ENCODE measurements at regions not wholly inside any gene's neighbourhood (a gene's known extent, or its start where the extent isn't known, plus 50 kb on each side); places are given as distances from the start of the nearest gene placed in this dataset.

- intact Hi-C loops (cut with DNase I), result no loop called here
- Histone ChIP-seq H3K27ac (no peak overlapping the region), H3K27me3 (no peaks in the 10 kb centered on the region), H3K4me3 (no peak overlapping the region), H3K9me3 (no peaks in the 10 kb centered on the region), H3K36me3 (no peaks in the 10 kb centered on the region), H3K4me1 (no peaks in the 10 kb centered on the region)
- TF ChIP-seq POLR2A (IDR thresholded peaks at IDR 0.05) (no peak), CTCF (IDR thresholded peaks at IDR 0.05) (no peak)
- no peak for DNase-seq
- 73 to 86% methylated on average over 4 of the region's 4 CpGs for WGBS, 2 donors
These were observed 963.4 kb upstream of the SEMA6D start for GRCh38 chr15:46753946-46754345.

GRCh38 chr15:46763091-46763490, 954.2 kb upstream of the SEMA6D start:
- DNase-seq, result no peak
- Histone ChIP-seq H3K27ac (no peak overlapping the region), H3K27me3 (no peaks in the 10 kb centered on the region), H3K36me3 (no peaks in the 10 kb centered on the region), H3K4me3 (no peak overlapping the region), H3K9me3 (peaks cover 0 to 2% (median under 1%) of the 10 kb centered on the region in 3 donors), H3K4me1 (no peaks in the 10 kb centered on the region)
- intact Hi-C loops (cut with DNase I), result no loop called here
- no peak for TF ChIP-seq CTCF (IDR thresholded peaks at IDR 0.05)
- no peak for TF ChIP-seq POLR2A (IDR thresholded peaks at IDR 0.05)
- 60 to 100% methylated on average over 1 of the region's 1 CpG for WGBS, 2 donors

DNA sequence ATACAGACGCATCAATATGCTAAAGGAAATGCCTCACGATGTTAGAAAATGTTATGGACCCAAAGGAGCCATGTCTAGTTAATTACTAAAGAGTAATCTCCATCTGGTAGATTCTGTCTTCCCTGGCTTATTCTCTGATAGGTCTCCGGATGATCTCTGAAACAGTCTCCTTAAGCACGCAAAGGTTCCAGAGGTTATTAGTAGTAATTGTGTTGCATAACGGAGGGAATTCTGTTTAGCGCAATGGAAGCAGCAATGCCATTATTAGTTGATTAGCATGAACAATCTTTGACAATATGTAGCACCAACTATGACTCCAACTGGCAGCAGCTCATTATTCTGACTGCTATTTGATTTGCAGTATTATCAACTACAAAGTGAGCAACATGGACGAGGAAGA, 952.5 kb upstream of the SEMA6D start:
- no peak overlapping the region for H3K4me3 ChIP-seq
- intact Hi-C loops (cut with DNase I), result no loop called here
- H3K27ac ChIP-seq, result no peak overlapping the region
- H3K36me3 ChIP-seq, result no peaks in the 10 kb centered on the region
- peaks cover 0 to 11% (median 11%) of the 10 kb centered on the region in 3 donors for H3K9me3 ChIP-seq
- no peaks in the 10 kb centered on the region for H3K4me1 ChIP-seq
- DNase-seq, result no peak
- TF ChIP-seq POLR2A (IDR thresholded peaks at IDR 0.05) (no peak), CTCF (IDR thresholded peaks at IDR 0.05) (no peak)
- no peaks in the 10 kb centered on the region for H3K27me3 ChIP-seq
- WGBS, 2 donors, result 84 to 87% methylated on average over 7 of the region's 7 CpGs

DNA sequence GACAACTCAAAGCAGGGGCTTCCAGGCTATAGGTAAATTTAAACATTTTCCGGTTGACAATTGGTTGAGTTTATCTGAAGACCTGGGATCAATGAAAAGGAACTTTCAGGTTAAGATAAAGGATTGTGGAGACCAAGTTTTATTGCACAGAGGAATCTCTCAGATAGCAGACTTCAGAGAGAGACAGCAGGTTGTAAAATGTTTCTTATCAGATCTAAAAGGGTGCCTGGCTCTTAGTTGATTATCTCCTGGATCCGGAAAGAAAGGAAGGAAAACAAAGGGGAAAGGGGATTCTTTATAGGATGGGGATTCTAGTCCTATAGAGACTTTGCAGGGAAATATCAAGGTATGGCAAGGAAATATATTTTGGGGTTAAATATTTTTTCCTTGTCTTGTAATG, 951.3 kb upstream of the SEMA6D start:
- H3K4me3 ChIP-seq, result no peak overlapping the region
- H3K27ac ChIP-seq, result no peak overlapping the region
- H3K36me3 ChIP-seq, result no peaks in the 10 kb centered on the region
- intact Hi-C loops (cut with DNase I), result no loop called here
- H3K4me1 ChIP-seq, result no peaks in the 10 kb centered on the region
- H3K27me3 ChIP-seq, result no peaks in the 10 kb centered on the region
- no peak for TF ChIP-seq POLR2A (IDR thresholded peaks at IDR 0.05)
- no peak for TF ChIP-seq CTCF (IDR thresholded peaks at IDR 0.05)
- H3K9me3 ChIP-seq, result peaks cover 0 to 16% (median 11%) of the 10 kb centered on the region in 3 donors
- 30 to 60% methylated on average over 2 of the region's 2 CpGs for WGBS, 2 donors
- no peak for DNase-seq

DNA sequence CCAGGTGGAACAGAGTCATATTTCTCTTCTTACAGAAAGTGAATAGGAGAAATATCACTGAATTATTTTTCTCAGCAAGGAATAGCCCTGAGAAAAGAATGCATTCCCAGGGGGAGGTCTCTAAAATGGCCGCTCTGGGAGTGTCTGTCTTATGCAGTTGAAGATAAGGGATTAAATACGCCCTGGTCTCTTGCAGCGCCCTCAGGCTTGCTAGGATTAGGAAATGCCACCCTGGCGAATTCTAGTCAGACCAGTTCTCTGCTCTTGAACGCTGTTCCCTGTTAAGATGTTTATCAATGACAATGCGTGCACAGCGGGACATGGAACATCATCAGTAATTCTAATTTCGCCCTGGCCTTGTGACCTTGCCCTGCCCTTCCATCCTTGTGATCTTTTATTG, 949.0 kb upstream of the SEMA6D start:
- no peaks in the 10 kb centered on the region for H3K36me3 ChIP-seq
- no peaks in the 10 kb centered on the region for H3K4me1 ChIP-seq
- 83% methylated on average over 8 of the region's 8 CpGs for WGBS, 2 donors
- H3K9me3 ChIP-seq, result peaks cover 0 to 16% (median 11%) of the 10 kb centered on the region in 3 donors
- H3K4me3 ChIP-seq, result no peak overlapping the region
- no peak for DNase-seq
- intact Hi-C loops (cut with DNase I), result no loop called here
- no peaks in the 10 kb centered on the region for H3K27me3 ChIP-seq
- no peak overlapping the region for H3K27ac ChIP-seq
- TF ChIP-seq POLR2A (IDR thresholded peaks at IDR 0.05) (no peak), CTCF (IDR thresholded peaks at IDR 0.05) (no peak)

Data from esophagus squamous epithelium (tissue), 5 donors.